SK-N-SH (cell line): ENCODE measurements at regions not wholly inside any gene's neighbourhood (a gene's known extent, or its start where the extent isn't known, plus 50 kb on each side); places are given as distances from the start of the nearest gene placed in this dataset.

ENCODE experiments used
- CTCF ChIA-PET: fragments of 300-600, 350-600 bp; formaldehyde crosslinking; extraction: SDS; loops from one replicate; lab custom pipeline; 2021; lab: Yijun Ruan, JAX
- POLR2A ChIA-PET: fragments of 350-600 bp; sonication (Branson Sonifier 250); formaldehyde crosslinking; extraction: SDS; loops from one replicate; lab custom pipeline; 2020; ENCODE audit warnings: antibody characterized with exemption, inconsistent platforms; lab: Yijun Ruan, JAX
- DNase-seq: peaks from one replicate; pipeline ENCODE4 v3.0.0; 2012
- H2AFZ ChIP-seq: fragments of 200-600 bp; sonication (generic); 2 replicates; pipeline ENCODE4 v1.8.1; 2016; ENCODE audit warnings: antibody characterized with exemption, mild to moderate bottlenecking, low read depth
- H3F3A ChIP-seq: fragments of 200-600 bp; sonication (generic); replicated peaks from 2 replicates; pipeline ENCODE3; 2016; ENCODE audit warnings: antibody characterized with exemption, mild to moderate bottlenecking; ENCODE audit not compliant: insufficient read depth
- H3K27ac ChIP-seq, 2 experiments: fragments of 200-500 bp in 1 of 2; fragments of 200-600 bp in 1 of 2; sonication (Bioruptor generic) in 1 of 2; sonication (generic), shearing (Covaris generic) in 1 of 2; 2 replicates each; pipeline versions ENCODE4 v1.5.1 to v1.6.1; 2014 to 2016; ENCODE audit warnings: low read depth in 2 of 2, inconsistent platforms in 1 of 2, low read length in 1 of 2, mild to moderate bottlenecking in 1 of 2, mixed read lengths in 1 of 2
- H3K27me3 ChIP-seq: fragments of 200-600 bp; sonication (generic), shearing (Covaris generic); 2 replicates; pipeline ENCODE4 v1.6.1; 2016; ENCODE audit warnings: mixed run types; ENCODE audit not compliant: insufficient read depth
- H3K36me3 ChIP-seq, 2 experiments: fragments of 200-500 bp in 1 of 2; fragments of 200-600 bp in 1 of 2; sonication (Bioruptor generic) in 1 of 2; sonication (generic) in 1 of 2; replicated peaks in 1 of 2; 2 replicates each; pipeline versions ENCODE3 to v1.5.1; 2014 to 2016; ENCODE audit warnings: low read length in 1 of 2, mild to moderate bottlenecking in 1 of 2; ENCODE audit not compliant: insufficient read depth in 2 of 2, control insufficient read depth in 1 of 2
- H3K4me1 ChIP-seq, 2 experiments: fragments of 200-500 bp in 1 of 2; fragments of 200-600 bp in 1 of 2; sonication (Bioruptor generic) in 1 of 2; sonication (generic), shearing (Covaris generic) in 1 of 2; 2 replicates each; pipeline versions ENCODE4 v1.5.1 to v1.6.1; 2014 to 2016; ENCODE audit warnings: low read depth in 1 of 2, low read length in 1 of 2, mixed run types in 1 of 2; ENCODE audit not compliant: insufficient read depth in 2 of 2, control insufficient read depth in 1 of 2
- H3K4me2 ChIP-seq: fragments of 200-600 bp; sonication (generic), shearing (Covaris generic); 2 replicates; pipeline ENCODE4 v1.6.1; 2017; ENCODE audit warnings: mixed run types
- H3K4me3 ChIP-seq, 2 experiments: fragments of 200-500 bp in 1 of 2; fragments of 200-600 bp in 1 of 2; sonication (Bioruptor generic) in 1 of 2; sonication (generic), shearing (Covaris generic) in 1 of 2; 2 replicates each; pipeline versions ENCODE4 v1.5.1 to v1.8.1; 2014 to 2016; ENCODE audit warnings: low read depth in 2 of 2, inconsistent platforms in 1 of 2, low read length in 1 of 2, mild to moderate bottlenecking in 1 of 2, mixed read lengths in 1 of 2, moderate library complexity in 1 of 2
- H3K79me2 ChIP-seq: fragments of 200-600 bp; sonication (generic); 2 replicates; pipeline ENCODE4 v1.8.1; 2017; ENCODE audit warnings: mild to moderate bottlenecking; ENCODE audit not compliant: insufficient read depth
- H3K9ac ChIP-seq: fragments of 200-600 bp; sonication (generic); 2 replicates; pipeline ENCODE4 v1.6.1; 2017; ENCODE audit warnings: mixed run types
- H3K9me2 ChIP-seq: fragments of 200-600 bp; sonication (generic); 2 replicates; pipeline ENCODE4 v1.6.1; 2017; ENCODE audit warnings: mixed run types
- H3K9me3 ChIP-seq: fragments of 200-600 bp; sonication (generic); 2 replicates; pipeline ENCODE4 v1.6.1; 2017; ENCODE audit warnings: mixed run types, mild to moderate bottlenecking, moderate library complexity
- H4K20me1 ChIP-seq: fragments of 200-600 bp; sonication (generic); 2 replicates; pipeline ENCODE4 v1.6.1; 2017; ENCODE audit warnings: mild to moderate bottlenecking, mixed run types; ENCODE audit not compliant: insufficient read depth
- CHD2 ChIP-seq: fragments of 150-350 bp; IDR thresholded peaks from 2 replicates; pipeline ENCODE4 v1.6.1; 2018; ENCODE audit warnings: low read length; ENCODE audit not compliant: partially characterized antibody
- CTCF ChIP-seq: fragments of 200-600 bp; sonication (generic); IDR thresholded peaks from 2 replicates; pipeline ENCODE4 v1.6.1; 2017; ENCODE audit warnings: antibody characterized with exemption, mild to moderate bottlenecking, moderate library complexity
- FOXJ3 ChIP-seq: sonication (generic); formaldehyde crosslinking; IDR thresholded peaks from 2 replicates; pipeline ENCODE4 v1.5.1; 2020; ENCODE audit warnings: mild to moderate bottlenecking, missing genetic modification reagents
- FOXM1 ChIP-seq: IDR thresholded peaks from 2 replicates; pipeline ENCODE4 v1.4.0; 2012; ENCODE audit warnings: low read depth, mild to moderate bottlenecking
- GATA2 ChIP-seq: sonication (generic); formaldehyde crosslinking; IDR thresholded peaks from 2 replicates; pipeline ENCODE4 v1.5.0; 2020; ENCODE audit warnings: mild to moderate bottlenecking, missing genetic modification reagents
- JUND ChIP-seq: IDR thresholded peaks from 2 replicates; pipeline ENCODE4 v1.4.0; 2012
- MEF2A ChIP-seq: IDR thresholded peaks from 2 replicates; pipeline ENCODE4 v1.4.0; 2012; ENCODE audit warnings: low read depth, borderline replicate concordance
- REST ChIP-seq: IDR thresholded peaks from 2 replicates; pipeline ENCODE4 v1.6.1; 2012; ENCODE audit warnings: mild to moderate bottlenecking, low read depth, low read length, moderate library complexity
- RFX5 ChIP-seq: IDR thresholded peaks from 2 replicates; pipeline ENCODE4 v1.6.1; 2012; ENCODE audit warnings: mild to moderate bottlenecking, improper control_type of control experiment, low read length
- RXRA ChIP-seq: IDR thresholded peaks from 2 replicates; pipeline ENCODE4 v1.4.0; 2012; ENCODE audit warnings: low read depth, mild to moderate bottlenecking, borderline replicate concordance
- SIN3A ChIP-seq: IDR thresholded peaks from 2 replicates; pipeline ENCODE4 v1.6.1; 2012; ENCODE audit warnings: low read depth, mild to moderate bottlenecking, low read length, moderate library complexity, borderline replicate concordance
- SMC3 ChIP-seq: IDR thresholded peaks from 2 replicates; pipeline ENCODE4 v1.6.1; 2012; ENCODE audit warnings: low read depth, low read length, improper control_type of control experiment
- TCF12 ChIP-seq: IDR thresholded peaks from 2 replicates; pipeline ENCODE4 v1.4.0; 2012
- USF1 ChIP-seq: IDR thresholded peaks from 2 replicates; pipeline ENCODE4 v1.4.0; 2012; ENCODE audit warnings: low read depth, borderline replicate concordance
- ZBTB33 ChIP-seq: IDR thresholded peaks from 2 replicates; pipeline ENCODE4 v1.4.0; 2012; ENCODE audit warnings: low read depth, borderline replicate concordance
- WGBS: methylation state at CpG from one replicate; pipeline ENCODE4 v1.1.6; 2017; ENCODE audit warnings: low lambda C conversion rate; 5-methylcytosine and 5-hydroxymethylcytosine counted together

GRCh38 chrX:9370893-9371292, 94.0 kb upstream of the TBL1X start:
- 48% methylated on average over 5 of the region's 5 CpGs for WGBS
- Histone ChIP-seq H3K4me2 (no peak overlapping the region), H4K20me1 (no peaks in the 10 kb centered on the region), H2AFZ (no peak overlapping the region), H3K4me3 (no peak overlapping the region), H3F3A (no peaks in the 10 kb centered on the region), H3K36me3 (no peaks in the 10 kb centered on the region), H3K9me2 (no peaks in the 10 kb centered on the region), H3K27me3 (no peaks in the 10 kb centered on the region), H3K9me3 (no peaks in the 10 kb centered on the region), H3K79me2 (no peaks in the 10 kb centered on the region), H3K27ac (no peak overlapping the region), H3K4me1 (no peaks in the 10 kb centered on the region), H3K9ac (no peak overlapping the region)
- no peak for DNase-seq
- POLR2A ChIA-PET = no interaction called here
- TF ChIP-seq SMC3 (no peak), CTCF (no peak), GATA2 (CRISPR knock-in tag) (no peak), TCF12 (no peak), REST (no peak), ZBTB33 (no peak), FOXJ3 (no peak), USF1 (no peak), SIN3A (no peak), MEF2A (no peak), FOXM1 (no peak), JUND (no peak), RXRA (no peak), CHD2 (no peak), RFX5 (no peak)
- CTCF ChIA-PET = no interaction called here
